NCI-H1105 treated with DMSO at 0.1 percent for 48 hours (cell line): ENCODE measurements at regions not wholly inside any gene's neighbourhood (a gene's known extent, or its start where the extent isn't known, plus 50 kb on each side); places are given as distances from the start of the nearest gene placed in this dataset.

Experiments used
- DNase-seq: peaks from one replicate; lab custom pipeline; 2025; lab: John Stamatoyannopoulos, UW

DNA sequence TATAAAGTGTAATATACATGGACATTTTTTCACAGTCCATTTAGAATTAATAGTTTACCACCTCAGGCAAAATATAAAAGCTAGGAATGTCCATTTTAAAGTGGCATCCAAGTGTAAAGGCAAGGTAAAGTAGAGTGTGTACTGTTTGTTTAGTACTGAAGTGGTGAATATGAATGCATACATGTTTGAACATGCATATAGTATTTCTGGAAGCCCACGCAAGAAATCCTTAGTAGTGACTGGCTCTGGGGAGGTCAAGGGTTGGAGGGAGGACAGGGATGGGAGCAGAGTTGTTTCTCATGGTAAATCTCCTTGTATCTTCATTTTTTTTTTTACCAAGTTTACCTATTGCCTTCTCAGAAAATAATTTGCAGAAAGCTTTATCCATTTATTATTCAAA lies 129.2 kb downstream of the UNC5CL start:
- DNase-seq = peak; percentile 10

DNA sequence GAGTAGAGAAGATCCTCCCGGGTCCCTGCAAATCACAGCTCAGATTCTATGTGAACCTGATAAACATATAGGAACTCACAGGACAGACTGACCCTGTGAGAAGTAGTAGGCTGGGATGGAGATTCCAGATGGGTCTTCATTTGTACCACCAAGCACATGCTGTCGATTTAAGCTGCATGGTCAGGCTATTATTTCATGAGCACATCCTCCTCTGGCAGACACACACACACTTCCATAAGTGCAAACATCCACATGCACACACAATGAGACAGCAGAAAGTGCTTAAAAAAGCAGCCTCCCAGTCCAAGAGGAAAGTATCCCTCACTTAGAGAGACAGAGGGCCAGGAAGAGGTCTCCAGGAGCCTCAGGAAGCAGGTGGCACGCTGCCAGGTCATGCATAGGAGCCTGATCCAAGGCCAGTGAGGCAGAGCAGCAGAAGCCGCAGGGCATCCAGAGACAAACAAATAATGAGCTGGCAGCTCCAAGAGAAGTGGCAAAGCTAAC lies 131.8 kb downstream of the UNC5CL start:
- peak; percentile 85 for DNase-seq

DNA sequence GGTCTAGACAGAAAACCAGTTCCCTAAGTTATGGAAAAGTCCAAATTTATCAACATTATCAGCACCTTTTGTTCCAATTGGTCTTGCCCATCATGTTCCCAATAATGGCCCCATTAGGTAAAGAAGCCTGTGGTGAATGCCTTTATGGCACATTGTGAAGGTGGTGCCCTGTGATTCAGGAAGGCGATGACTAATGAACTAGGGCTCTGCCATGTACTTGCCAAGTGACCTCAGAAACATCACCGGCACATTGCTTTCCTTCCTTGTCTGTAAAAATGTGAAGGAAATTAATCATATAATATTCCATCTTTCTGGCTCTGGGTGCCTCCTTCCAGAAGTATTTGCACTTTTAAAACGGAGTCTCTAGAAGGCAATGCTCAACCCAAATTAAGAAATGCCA lies 132.3 kb downstream of the UNC5CL start:
- DNase-seq = no peak

DNA sequence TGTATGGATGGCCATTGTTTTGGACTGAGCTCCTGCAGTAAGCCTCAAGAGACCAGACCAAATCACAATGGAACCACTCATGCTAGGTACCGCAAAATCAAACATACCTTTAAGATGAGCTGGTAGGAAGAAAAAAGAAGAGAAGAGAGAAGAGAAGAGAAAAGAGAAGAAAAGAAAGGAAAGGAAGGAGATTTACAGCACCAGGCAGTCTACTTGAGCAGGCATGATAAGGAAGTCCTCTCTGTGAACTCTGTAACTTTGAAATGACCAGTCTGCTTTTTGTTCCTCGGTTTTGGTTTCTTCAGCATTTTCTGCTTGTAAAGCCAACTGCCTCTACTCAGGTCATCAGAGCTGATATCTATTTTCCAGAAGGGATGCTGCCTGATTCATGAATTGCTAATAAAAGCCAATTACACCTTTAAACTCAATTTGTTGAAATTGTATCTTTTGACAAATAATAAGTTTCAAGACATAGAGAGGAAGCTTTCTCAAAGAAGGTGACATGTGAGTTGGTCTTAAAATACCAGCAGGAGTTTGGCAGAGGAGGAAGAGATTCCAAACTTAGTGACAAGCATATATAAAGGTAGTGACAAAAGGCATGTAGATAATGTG lies 134.3 kb downstream of the UNC5CL start:
- no peak for DNase-seq

DNA sequence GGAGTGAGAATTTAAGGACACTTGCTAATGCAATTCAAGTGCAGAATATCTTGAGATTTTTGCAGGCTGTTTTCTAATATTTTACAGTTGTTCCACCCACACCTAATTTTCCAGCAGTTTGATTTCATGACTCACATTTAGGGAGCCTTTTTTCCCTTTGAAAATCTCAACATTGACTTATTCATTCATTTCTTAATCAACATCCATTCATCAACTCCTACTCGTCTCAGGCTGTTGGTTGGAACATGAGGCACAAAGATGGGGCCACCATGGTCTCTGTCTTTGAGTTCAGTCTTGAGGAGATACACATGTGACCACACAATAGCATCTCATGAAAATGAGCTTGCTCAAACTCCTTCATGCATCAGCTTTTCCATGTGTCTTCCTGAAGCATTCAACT lies 135.6 kb downstream of the UNC5CL start:
- DNase-seq = no peak

DNA sequence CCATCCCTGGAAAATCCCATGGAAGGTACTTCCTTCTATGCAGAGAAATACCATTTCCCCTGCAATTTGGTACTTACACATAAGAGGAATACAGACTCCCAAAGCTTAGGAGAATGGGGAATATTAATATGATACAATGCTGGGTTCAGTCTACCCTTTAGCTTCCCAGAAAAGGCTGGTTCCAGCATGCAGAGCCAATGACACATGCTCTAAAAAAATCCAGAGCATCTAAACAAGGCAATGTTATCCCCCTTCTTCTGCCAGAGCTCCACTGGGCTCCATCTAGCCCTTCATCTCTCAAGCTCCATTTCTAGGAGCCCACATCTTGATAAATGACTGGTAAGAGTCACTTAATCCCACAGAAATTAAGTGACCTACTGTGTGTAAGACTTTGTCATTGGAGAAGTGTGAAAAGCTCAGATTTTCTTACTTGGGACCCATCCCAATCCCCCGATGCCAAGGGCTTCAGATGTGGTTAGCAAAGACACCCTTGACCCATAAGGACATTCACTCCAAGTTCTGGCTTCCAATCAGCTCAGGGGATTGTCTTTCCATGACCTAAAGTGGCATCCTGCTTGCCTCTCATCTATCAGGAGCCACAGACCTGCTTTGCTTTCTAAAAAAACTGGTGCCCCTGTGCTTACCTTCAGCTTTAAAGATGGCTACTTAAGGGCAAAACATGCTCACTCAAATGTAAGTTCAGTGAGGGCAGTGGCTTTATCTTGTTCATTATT lies 137.5 kb downstream of the UNC5CL start:
- DNase-seq = no peak

DNA sequence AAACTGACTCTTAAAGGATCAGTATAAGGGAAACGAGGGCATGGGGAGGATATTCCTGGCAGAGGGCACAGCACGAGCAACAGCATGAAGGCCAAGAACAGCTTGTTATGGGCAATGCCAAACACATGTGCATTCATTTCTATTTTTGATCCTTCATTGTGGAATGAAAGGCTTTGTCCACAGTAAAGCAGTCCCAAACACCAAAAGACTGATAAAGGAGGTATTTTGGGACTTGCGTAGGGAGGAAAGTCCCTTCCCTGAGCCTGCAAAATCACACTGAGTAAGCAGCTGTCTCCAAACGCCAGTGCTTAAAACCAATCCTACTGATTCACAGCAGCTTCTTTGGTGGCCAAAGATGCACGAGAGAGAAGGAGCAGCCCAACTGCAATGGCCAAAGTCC lies 138.2 kb downstream of the UNC5CL start:
- no peak for DNase-seq

DNA sequence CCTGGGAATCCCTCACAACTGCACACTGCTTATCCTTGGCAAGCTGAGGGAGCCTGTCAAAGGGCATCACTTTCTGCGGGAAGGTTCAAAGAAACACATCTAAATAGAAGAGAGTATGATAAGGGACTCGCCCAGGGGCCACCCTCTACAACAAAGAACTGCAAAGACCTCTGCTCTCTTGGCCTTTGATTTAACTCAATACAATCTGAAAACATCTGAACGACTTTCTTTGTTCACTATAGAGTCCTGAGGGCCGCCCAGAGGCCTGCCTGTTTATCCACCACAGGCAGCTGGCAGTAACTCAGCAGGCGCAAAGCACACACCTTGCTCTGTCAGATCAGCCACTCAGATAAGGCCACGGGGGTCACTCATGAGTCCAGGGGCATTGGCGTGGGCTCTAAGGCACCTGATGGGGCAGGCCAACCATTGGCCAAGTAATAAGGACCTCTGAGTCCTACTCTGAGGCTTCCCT lies 139.3 kb downstream of the UNC5CL start:
- no peak for DNase-seq

DNA sequence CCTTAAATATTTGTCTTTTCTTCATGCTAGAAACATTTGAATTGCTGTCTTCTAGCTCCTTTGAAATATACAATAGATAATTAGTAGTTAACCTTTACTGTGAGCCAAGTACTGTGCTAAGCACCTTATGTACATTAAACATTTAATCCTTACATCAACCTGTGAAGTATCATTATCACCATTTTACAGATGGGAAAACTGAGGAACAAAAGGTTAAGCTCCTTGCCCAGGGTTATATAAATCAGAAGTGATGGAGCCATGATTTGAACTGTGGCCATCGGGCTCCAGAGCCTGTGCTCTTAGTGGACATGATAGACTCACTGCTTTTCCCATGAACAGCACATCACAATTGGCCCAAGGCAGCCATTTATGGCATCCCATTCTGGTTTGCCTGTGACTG lies 140.9 kb downstream of the UNC5CL start:
- no peak for DNase-seq

DNA sequence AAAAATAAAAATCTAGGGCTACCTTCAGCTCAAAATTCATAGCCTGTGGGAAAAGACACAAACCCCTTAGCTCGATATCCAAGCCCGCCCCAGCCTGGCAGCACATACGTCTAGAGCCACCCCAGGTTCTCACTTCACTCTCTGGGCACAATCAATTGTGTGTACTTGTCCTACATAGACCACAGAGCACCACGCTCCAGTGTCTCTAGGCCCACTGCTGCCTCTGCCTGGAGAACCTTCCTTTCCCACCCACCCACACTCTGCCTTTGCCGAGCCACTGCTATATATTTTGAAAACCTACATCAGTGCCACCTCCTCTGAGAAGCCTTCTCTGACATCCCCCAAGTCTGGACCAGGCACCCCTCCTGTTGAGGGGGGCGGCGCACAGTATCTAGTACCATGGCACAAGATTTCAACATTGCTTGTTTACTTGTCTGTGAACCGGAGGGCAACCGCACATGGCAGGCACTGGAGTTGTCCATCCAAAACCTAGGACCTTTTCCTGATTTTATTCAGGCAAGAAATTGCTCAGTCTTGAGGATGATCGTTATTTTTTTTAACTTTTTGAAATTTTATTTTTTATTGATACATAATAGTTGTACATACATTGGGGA lies 141.5 kb downstream of the UNC5CL start:
- DNase-seq = no peak

DNA sequence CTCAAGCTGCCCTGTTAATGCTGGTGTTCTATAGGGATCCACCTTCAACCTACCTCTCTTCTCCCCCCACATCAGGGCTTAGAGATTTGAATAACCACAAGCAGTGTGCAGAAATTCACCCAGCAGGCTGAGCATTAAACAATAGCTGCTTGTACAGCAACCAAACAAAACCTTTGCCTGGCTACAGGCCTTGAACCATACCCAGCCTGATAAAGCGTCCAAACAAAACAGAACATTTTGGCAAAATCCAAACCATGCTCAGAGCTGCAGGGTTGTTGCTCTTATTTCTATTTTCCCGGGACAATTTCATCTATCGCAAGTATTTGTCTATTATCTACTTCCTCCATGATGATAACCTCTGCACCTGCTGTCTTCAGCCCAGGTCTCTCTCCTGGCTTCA lies 142.3 kb downstream of the UNC5CL start:
- no peak for DNase-seq

DNA sequence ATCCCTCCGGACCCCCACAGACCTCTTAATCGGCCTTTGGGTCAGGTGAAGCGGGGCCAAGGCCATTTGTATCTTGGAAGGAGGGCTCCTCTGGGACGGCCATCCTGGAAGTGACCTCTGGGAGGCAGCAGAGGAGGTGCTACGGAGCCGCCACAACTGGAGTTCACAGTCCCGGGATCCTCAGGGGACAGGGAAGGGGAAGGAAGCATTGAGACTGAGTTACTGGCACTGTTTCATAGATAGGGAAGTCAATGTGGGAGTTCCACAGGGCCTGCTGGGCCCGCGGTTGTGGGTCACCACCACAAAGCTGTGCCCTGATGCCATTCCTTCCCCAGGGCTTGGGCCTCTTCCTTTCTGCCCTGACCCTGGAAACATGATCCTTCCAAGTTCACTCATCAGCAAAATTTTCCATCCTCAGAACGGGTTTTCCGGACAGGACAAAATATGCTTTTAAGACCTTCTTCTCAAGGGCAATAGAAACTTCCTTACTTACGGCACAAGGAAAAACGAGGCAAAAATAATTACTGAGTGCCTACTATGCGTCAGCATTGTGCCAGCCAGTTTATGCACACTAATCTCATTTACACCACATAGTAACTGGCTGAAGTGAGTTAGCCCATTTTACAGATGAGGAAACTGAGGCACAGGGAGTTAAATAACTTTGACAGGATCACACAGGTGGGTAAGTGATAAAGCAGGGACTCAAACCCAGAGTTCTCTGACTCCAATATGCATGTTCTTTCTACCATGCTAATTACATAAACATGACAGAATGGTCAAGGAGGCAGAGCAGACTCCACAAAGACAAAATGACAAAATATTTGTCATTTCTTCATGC lies 143.8 kb downstream of the UNC5CL start:
- DNase-seq = no peak

DNA sequence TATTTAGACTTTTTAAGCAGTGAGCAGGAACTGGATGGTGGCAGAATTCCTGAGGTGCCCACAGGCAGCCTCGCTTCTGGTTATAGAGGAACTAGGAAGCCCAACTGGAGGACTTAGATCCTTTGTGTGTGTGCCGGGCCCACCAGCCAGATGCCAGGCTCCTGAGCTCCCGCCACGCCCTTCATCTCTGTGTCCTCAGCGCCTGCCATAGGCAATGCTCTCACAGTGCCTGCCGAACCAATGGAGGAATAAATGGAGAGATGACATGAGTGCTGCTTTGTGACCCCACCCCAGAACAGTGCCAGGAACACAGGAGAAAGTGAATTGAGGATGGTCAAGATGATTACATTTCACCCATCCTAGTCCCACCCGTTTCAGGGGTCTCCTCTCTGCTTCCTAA lies 146.0 kb downstream of the UNC5CL start:
- DNase-seq = no peak

DNA sequence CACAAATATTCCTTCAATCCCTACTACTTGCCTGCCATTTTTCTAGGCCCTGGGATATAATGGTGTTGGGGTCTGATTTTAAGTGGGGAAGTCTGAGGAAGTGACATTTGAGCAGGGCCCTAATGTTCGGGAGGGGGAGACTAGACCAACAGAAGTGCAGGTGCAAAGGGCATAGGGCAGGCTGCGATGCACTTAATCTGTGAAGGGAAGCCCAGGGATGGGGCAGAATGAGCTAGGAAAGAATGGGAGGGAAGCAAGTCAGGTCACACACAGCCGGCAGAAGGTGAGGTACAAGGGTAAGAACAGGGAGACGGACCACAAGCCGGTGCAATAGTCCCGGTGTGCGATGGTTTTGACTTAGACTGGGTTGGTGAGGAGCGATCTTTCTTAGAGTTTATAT lies 146.8 kb downstream of the UNC5CL start:
- DNase-seq = no peak

DNA sequence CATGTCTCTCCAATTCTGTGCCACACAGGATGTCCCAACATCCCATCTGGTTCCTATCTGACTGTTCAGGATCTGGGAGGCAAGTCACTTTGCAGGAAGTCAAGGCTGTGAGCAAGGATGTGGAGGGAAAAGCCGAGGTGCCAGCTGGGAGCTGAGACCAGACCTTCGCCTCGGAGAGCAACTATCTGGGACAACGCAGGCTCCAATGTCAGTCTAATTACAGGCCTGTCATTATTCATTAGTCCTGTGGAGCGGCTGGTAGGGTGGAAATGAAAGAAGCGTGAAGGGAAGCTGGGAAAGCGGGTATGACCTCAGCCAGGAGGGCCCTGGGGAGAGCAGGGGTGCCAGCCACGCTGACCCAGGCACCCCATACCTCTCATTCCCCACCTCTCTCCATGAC lies 147.3 kb downstream of the UNC5CL start:
- DNase-seq = no peak

DNA sequence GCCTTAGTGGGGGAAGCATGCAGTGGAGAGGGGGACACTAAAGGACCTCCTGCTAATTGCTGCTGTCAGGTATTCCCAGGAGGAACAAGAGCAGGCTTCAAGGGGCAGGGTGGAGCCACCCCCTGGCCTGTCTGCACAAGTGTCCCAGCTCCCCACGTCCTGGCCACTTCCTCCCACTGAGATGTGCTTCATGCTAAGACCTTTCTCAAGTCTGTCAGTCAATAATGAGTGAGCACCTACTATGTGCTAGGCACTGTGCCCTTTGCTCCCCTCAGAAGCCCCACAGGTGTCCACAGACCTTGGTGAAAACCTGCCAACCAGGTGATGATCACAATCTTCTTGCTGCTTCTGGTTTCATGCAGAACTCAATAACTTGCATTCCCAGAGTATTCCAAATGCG lies 147.9 kb downstream of the UNC5CL start:
- DNase-seq = no peak

DNA sequence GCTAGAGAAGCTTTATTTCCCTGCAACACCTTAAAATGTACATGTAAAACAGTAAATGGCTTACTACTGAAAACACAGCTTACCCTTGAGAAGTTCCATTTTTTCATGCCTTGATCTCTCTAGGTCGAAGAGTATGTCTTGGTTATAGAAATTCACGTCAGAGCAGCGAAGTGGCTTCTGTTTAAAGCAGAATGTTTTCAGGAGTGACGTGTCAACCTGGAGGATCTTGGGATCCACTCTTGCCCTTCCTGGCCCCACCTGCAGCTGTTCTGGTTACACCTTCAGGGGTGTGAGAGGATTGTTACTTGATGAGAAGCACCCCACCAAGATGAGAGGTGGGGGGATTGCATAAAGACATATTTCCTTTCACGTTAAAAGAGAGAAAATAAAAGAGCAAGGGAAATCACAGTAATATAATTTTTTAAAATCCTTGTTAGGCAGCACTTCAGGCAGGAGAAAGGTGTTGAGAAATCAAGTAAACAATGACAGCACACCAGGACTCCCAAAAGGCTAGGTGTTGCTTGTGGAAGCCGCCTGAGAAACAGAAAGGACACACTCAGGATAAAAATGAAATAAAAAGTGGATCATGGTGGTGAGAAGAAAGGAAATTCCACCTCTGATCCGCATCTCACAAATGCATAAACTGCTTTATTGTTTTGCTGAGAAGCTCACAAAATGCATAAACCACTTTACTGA lies 149.7 kb downstream of the UNC5CL start:
- DNase-seq = no peak

DNA sequence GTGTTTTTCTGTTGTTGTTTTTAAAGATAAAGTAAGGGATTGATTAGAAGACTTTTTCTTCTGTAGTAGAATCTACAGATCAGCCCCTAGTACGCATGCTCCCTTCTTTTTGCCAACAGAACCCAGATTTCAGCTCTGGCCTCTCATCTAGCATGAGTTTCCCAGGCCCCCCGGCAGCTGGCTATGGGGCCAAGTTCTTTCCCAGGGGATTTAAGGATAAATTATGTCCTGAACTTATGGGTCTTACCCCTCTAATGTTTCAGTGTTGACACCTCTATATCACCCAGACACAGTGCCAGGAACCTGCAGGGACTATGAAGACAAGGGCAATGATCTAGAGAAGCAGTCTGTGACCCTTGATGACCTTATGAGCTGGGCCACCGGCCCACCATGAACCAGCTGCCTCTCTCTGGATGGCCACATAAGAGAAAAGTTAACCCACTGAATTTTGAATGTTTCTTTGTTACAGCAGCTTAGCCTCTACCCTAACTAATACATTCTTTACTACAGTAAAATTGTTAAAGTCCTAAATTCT lies 150.5 kb downstream of the UNC5CL start:
- no peak for DNase-seq

DNA sequence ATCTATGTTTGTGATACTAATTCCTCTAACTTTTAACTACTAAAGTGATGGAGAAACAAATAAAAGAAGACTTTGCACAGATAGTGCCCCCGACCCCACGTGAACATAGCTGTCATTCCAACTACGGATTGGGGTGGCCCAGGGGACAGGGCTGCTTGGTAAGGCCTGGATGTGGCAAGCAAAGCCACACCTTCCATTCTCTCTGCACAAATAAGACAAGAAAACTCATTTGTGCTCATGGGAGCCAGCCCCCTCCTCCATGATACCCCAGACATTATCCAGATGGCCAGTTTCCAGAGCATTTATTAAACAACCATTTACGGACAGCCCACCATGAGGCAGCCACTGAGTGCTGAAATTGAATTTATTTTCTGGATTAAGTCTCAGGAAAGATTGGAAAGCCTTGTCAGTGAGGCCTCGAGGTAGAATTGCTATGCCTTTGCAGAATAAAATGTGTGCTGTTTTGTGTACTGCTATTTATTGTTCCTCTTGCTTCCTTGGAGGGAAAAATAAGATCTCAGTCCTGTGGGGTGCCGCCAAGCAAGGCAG lies 151.2 kb downstream of the UNC5CL start:
- no peak for DNase-seq

DNA sequence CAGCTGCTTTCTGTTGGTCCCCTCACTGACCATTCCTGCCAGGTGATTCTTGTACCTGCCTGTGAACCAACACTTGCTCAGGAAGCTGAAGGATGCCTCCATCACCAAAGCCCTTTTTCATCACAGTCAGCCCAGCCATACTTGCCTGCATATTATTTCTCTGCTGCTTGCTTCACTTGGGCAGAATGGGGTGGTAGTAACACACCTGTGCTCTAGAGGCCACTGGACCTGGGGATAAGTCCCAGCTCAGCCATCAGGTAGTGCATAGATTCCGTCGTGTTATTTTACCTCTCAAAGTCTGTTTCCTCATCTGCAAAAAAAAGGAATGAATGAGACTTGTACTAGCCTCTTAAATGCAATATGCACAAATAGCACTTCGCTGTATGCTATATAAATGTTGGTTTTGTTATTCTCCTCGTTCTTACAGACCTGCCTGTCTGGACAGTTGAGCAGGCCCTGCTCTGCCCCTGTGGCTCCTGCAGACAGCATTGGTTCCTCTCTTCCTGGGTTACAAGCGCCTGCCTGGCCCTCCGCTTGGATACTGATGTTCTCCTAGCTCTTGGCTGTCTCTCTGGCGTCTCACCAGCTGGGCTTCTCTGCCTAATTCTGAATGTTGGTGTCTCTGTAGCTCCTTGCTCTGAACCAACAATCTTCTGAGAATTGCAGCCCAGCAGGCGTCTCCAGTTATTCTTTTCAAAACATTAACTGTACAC lies 151.8 kb downstream of the UNC5CL start:
- no peak for DNase-seq
